Tibial nerve (tissue), 4 donors: ENCODE measurements at regions not wholly inside any gene's neighbourhood (a gene's known extent, or its start where the extent isn't known, plus 50 kb on each side); places are given as distances from the start of the nearest gene placed in this dataset.

Source experiments
- DNase-seq, 2 donors: peaks; one replicate each; pipeline ENCODE4 v3.0.0-alpha.2; 2019; ENCODE audit warnings: low spot score in 2 of 2
- H3K27ac ChIP-seq, 4 donors: fragments of 200-600 bp; sonication (generic) in 3 of 4; one replicate each; pipeline ENCODE4 v1.5.1; 2017 to 2019; ENCODE audit warnings: mild to moderate bottlenecking in 1 of 4
- H3K27me3 ChIP-seq, 2 donors: fragments of 200-600 bp; sonication (generic) in 1 of 2; one replicate each; pipeline versions ENCODE4 v1.5.1 to v1.6.0; 2017 to 2019
- H3K36me3 ChIP-seq, 3 donors: fragments of 200-600 bp; sonication (generic); one replicate each; pipeline ENCODE4 v1.5.1; 2018 to 2019
- H3K4me1 ChIP-seq, 4 donors: fragments of 200-600 bp; sonication (generic) in 3 of 4; one replicate each; pipeline ENCODE4 v1.5.1; 2017 to 2019
- H3K4me3 ChIP-seq, 4 donors: fragments of 200-600 bp; sonication (generic) in 3 of 4; one replicate each; pipeline ENCODE4 v1.5.1; 2017 to 2019; ENCODE audit warnings: mild to moderate bottlenecking in 1 of 4, moderate library complexity in 1 of 4
- H3K9me3 ChIP-seq, 4 donors: fragments of 200-600 bp; sonication (generic) in 3 of 4; one replicate each; pipeline ENCODE4 v1.5.1; 2017 to 2019
- EP300 ChIP-seq, 2 donors: sonication (generic); formaldehyde crosslinking; IDR thresholded peaks; one replicate each; pipeline ENCODE4 v1.6.1; 2017; ENCODE audit warnings: antibody characterized with exemption in 2 of 2, mild to moderate bottlenecking in 1 of 2
- POLR2A ChIP-seq, 2 donors: fragments of 450-650 bp; IDR thresholded peaks; one replicate each; pipeline ENCODE4 v1.6.1; 2017; ENCODE audit warnings: antibody characterized with exemption in 2 of 2, mild to moderate bottlenecking in 2 of 2, moderate library complexity in 2 of 2
- WGBS, 2 donors: methylation state at CpG; one replicate each; pipeline ENCODE4 v1.1.5; 2018; 5-methylcytosine and 5-hydroxymethylcytosine counted together
- TF ChIP-seq, protein P1 (sequence below), 5 experiments: fragments of 200-600 bp in 3 of 5; fragments of 450-650 bp in 2 of 5; sonication (generic) in 3 of 5; IDR thresholded peaks; one replicate each; pipeline ENCODE4 v1.5.1; 2016 to 2019; ENCODE audit warnings: antibody characterized with exemption in 5 of 5, mild to moderate bottlenecking in 3 of 5, moderate library complexity in 2 of 5

DNA sequence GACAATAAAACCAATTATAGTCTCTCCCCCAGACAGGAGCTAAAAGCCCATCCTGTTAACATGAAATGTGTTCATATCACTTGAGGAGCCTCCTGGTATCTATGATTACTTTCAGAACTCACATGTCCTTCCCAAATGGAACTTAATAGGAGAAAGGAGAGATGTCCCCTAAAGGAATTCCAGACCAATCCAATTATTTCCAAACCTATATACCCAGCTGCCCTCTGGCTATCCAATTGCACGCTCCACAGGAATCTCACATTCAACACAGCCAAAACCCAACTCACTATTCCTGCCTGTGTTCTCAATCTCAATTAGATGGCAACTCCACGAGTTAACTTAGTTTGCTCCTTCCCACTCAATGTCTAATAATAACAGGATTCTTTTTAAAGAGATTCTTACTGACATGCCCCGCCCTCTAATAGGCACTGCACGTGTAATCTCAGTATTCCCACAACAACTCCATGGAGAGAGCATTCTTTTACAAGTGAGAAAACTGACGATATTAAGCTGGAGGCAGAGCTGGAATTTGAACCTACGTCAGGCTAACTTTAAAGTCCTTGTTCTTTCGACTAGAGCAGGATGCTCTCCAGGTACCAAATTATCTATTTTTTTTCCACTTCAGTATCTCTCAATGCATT, 59.1 kb upstream of the SEC16B start:
- TF ChIP-seq, protein P1, sequence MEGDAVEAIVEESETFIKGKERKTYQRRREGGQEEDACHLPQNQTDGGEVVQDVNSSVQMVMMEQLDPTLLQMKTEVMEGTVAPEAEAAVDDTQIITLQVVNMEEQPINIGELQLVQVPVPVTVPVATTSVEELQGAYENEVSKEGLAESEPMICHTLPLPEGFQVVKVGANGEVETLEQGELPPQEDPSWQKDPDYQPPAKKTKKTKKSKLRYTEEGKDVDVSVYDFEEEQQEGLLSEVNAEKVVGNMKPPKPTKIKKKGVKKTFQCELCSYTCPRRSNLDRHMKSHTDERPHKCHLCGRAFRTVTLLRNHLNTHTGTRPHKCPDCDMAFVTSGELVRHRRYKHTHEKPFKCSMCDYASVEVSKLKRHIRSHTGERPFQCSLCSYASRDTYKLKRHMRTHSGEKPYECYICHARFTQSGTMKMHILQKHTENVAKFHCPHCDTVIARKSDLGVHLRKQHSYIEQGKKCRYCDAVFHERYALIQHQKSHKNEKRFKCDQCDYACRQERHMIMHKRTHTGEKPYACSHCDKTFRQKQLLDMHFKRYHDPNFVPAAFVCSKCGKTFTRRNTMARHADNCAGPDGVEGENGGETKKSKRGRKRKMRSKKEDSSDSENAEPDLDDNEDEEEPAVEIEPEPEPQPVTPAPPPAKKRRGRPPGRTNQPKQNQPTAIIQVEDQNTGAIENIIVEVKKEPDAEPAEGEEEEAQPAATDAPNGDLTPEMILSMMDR (IDR thresholded peaks at IDR 0.05): no peak
- TF ChIP-seq EP300 (IDR thresholded peaks at IDR 0.05) (no peak), POLR2A (IDR thresholded peaks at IDR 0.05) (no peak)
- no peak overlapping the region for H3K27ac ChIP-seq
- H3K4me1 ChIP-seq: no peaks in the 10 kb centered on the region
- no peaks in the 10 kb centered on the region for H3K9me3 ChIP-seq
- WGBS, 2 donors: 40 to 49% methylated on average over 7 of the region's 7 CpGs
- no peak overlapping the region for H3K4me3 ChIP-seq
- no peak for DNase-seq
- H3K27me3 ChIP-seq: no peaks in the 10 kb centered on the region
- H3K36me3 ChIP-seq: peaks cover 0 to 38% (median 0%) of the 10 kb centered on the region in 3 donors

DNA sequence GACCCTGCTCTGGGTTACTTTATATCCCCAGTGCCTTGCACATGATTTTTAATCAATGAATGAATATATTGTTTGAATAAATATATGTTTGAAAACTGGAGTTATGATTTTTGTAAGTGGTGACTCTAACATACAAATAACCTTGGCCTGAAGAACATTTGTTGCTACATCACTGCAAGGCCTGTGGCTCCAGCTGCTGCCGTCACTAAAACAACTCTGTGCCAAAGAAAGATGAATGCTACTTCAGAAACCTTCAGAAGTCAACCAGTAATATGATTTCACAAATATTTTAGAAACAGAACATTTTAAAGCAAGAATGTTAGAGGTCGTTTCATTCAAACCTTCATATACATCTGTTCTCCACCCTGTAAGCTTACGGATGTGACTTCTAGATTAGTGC, 60.6 kb upstream of the SEC16B start:
- DNase-seq: no peak
- no peak overlapping the region for H3K4me3 ChIP-seq
- H3K27me3 ChIP-seq: no peaks in the 10 kb centered on the region
- no peaks in the 10 kb centered on the region for H3K9me3 ChIP-seq
- H3K4me1 ChIP-seq: no peaks in the 10 kb centered on the region
- WGBS, 2 donors: 78 to 80% methylated on average over 3 of the region's 3 CpGs
- H3K36me3 ChIP-seq: peaks cover 0 to 23% (median 0%) of the 10 kb centered on the region in 3 donors
- TF ChIP-seq POLR2A (IDR thresholded peaks at IDR 0.05) (no peak), EP300 (IDR thresholded peaks at IDR 0.05) (no peak)
- TF ChIP-seq, protein P1 (IDR thresholded peaks at IDR 0.05): no peak
- H3K27ac ChIP-seq: no peak overlapping the region

DNA sequence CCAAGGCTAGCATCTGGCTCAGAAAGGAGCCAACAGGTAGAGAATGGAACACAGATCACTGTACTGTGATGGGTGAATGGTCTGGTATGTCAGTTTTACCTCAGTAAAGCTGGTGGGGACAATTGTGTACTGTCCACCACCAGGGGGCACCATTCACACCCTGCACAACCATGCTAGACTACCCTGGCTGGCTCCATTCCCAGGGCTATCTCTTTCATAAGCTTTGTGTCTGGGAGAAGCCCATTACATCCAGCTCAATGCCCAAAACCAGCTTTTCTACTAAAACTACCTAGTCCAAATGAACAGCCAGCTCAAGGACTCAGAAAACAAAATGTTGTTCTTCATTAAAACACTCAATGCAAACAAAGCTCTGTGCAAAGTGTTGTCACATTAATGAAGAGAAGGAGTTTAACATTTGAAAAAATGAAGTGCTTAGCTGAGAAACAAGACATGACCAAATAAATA, 62.0 kb upstream of the RASAL2 start:
- no peak overlapping the region for H3K27ac ChIP-seq
- peaks cover 0 to 11% (median 0%) of the 10 kb centered on the region in 3 donors for H3K36me3 ChIP-seq
- no peak overlapping the region for H3K4me3 ChIP-seq
- H3K4me1 ChIP-seq: no peaks in the 10 kb centered on the region
- H3K9me3 ChIP-seq: no peaks in the 10 kb centered on the region
- no peaks in the 10 kb centered on the region for H3K27me3 ChIP-seq
- TF ChIP-seq, protein P1 (IDR thresholded peaks at IDR 0.05): peak; percentile 71 to 88 (median 76)
- TF ChIP-seq POLR2A (IDR thresholded peaks at IDR 0.05) (no peak), EP300 (IDR thresholded peaks at IDR 0.05) (peak in 1 of 2 donors; percentile 52)
- DNase-seq: peak; percentile 87 to 99

DNA sequence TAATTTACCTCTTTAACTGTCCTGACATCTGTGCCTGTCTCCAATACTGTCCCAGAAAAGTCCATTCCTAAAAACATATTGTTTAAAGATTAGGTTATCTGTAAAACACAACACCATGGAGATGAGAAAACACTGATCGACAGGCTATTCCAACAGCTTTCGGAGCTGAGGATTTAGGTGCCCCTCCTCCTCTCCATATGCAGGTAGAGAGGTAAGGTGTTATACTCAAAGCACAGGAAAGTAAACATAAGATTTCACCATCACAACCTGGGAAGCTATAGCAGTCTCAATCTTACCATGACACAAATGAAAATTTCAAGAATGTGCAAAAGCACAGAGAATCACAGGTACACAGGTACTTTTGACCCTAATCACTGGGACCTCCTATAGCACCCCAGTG, 60.9 kb upstream of the RASAL2 start:
- no peaks in the 10 kb centered on the region for H3K27me3 ChIP-seq
- 91 to 96% methylated on average over 2 of the region's 2 CpGs for WGBS, 2 donors
- DNase-seq: no peak
- H3K27ac ChIP-seq: no peak overlapping the region
- H3K36me3 ChIP-seq: peaks cover 0 to 7% (median 0%) of the 10 kb centered on the region in 3 donors
- TF ChIP-seq, protein P1 (IDR thresholded peaks at IDR 0.05): no peak
- TF ChIP-seq POLR2A (IDR thresholded peaks at IDR 0.05) (no peak), EP300 (IDR thresholded peaks at IDR 0.05) (no peak)
- H3K4me3 ChIP-seq: no peak overlapping the region
- peaks cover 0 to 11% (median 0%) of the 10 kb centered on the region in 4 donors for H3K4me1 ChIP-seq
- no peaks in the 10 kb centered on the region for H3K9me3 ChIP-seq

DNA sequence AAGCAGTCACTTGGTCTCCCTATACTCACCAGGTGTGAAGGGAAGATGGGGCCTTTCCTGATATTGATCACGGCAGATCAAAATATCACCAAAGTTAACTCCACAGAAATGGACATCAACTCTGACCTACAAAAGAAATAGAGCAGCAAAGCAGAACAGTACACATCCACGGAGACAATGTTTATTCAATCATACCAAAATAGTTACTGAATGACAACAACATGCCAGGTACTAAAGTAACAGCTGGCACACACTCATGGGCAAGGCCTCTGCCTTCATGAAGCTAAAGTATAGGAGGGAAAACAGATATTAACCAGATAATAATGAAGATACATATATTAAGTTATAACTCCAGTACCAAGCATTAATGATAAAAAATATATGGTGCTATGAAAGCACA, 59.2 kb upstream of the RASAL2 start:
- WGBS, 2 donors: 53 to 67% methylated on average over 2 of the region's 2 CpGs
- no peak for TF ChIP-seq EP300 (IDR thresholded peaks at IDR 0.05)
- Histone ChIP-seq H3K4me1 (peaks cover 0 to 18% (median 0%) of the 10 kb centered on the region in 4 donors), H3K9me3 (no peaks in the 10 kb centered on the region), H3K27ac (no peak overlapping the region), H3K27me3 (no peaks in the 10 kb centered on the region), H3K4me3 (no peak overlapping the region), H3K36me3 (peaks cover 0 to 7% (median 0%) of the 10 kb centered on the region in 3 donors)
- DNase-seq: no peak
